Body of pancreas (tissue), 4 donors: ENCODE measurements at regions not wholly inside any gene's neighbourhood (a gene's known extent, or its start where the extent isn't known, plus 50 kb on each side); places are given as distances from the start of the nearest gene placed in this dataset.

Source experiments
- CTCF ChIP-seq, 7 experiments: fragments of 450-650 bp in 4 of 7; fragments of 200-600 bp in 3 of 7; sonication (generic) in 3 of 7; IDR thresholded peaks; one replicate each; pipeline ENCODE4 v1.5.1; 2016 to 2019; ENCODE audit warnings: antibody characterized with exemption in 7 of 7
- POLR2A ChIP-seq, 3 donors: fragments of 450-650 bp; IDR thresholded peaks; one replicate each; pipeline ENCODE4 v1.6.1; 2016; ENCODE audit warnings: antibody characterized with exemption in 3 of 3, mild to moderate bottlenecking in 2 of 3

DNA sequence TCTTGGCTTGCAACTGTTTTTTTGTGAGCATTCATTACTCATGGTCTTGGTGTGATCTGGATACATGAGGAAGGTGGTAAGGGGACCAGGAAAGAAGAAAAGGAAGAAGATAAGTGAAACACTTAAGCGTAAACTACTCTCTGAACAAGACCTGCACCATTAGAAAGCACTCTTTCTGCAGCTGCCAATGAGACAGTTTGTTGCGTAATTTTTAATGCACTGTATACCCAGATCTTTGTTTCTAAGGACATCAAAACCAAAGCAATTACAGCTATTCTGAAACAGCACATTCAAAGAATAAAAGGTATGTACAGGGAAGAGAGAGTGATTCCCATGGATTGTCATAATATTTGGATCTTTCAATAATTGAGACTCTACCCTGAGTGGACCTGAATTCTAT lies 147.4 kb downstream of the BLID start:
- TF ChIP-seq CTCF (IDR thresholded peaks at IDR 0.05) (no peak), POLR2A (IDR thresholded peaks at IDR 0.05) (no peak)
